ENCODE measurements at regions not wholly inside any gene's neighbourhood (a gene's known extent, or its start where the extent isn't known, plus 50 kb on each side); places are given as distances from the start of the nearest gene placed in this dataset.
"Not testable (repeated sequence)": the region's sequence is repeated elsewhere in the genome, so short reads cannot be mapped to it uniquely, and the experiment has no call there.

GRCh38 chr5:166624573-166624972, 1666.9 kb upstream of the WWC1 start:
- DNase-seq: no peak

- no peak for DNase-seq
Observed at GRCh38 chr5:166625210-166625865, 1666.1 kb upstream of the WWC1 start.

- DNase-seq: no peak
Observed at GRCh38 chr5:166637295-166637694, 1654.2 kb upstream of the WWC1 start.

GRCh38 chr5:166639151-166639550, 1652.3 kb upstream of the WWC1 start:
- DNase-seq: no peak

- not testable (repeated sequence) for DNase-seq
Observed at GRCh38 chr5:166640136-166640535, 1651.3 kb upstream of the WWC1 start.

- DNase-seq: no peak
Observed at GRCh38 chr5:166648736-166649135, 1642.7 kb upstream of the WWC1 start.

- DNase-seq: no peak
Observed at GRCh38 chr5:166649676-166650075, 1641.8 kb upstream of the WWC1 start.

GRCh38 chr5:166651234-166651633, 1640.2 kb upstream of the WWC1 start:
- DNase-seq: no peak

- no peak for DNase-seq
Observed at GRCh38 chr5:166671811-166672210, 1619.6 kb upstream of the WWC1 start.

GRCh38 chr5:166672431-166672830, 1619.0 kb upstream of the WWC1 start:
- DNase-seq: no peak

GRCh38 chr5:166677891-166678290, 1613.6 kb upstream of the WWC1 start:
- no peak for DNase-seq

- no peak for DNase-seq
Observed at GRCh38 chr5:166679331-166679730, 1612.1 kb upstream of the WWC1 start.

GRCh38 chr5:166695326-166695725, 1596.1 kb upstream of the WWC1 start:
- DNase-seq: no peak

GRCh38 chr5:166708291-166708690, 1583.2 kb upstream of the WWC1 start:
- DNase-seq: no peak

- no peak for DNase-seq
Observed at GRCh38 chr5:166709691-166710090, 1581.8 kb upstream of the WWC1 start.

- no peak for DNase-seq
Observed at GRCh38 chr5:166710271-166710670, 1581.2 kb upstream of the WWC1 start.

- DNase-seq: no peak
Observed at GRCh38 chr5:166712447-166713185, 1578.8 kb upstream of the WWC1 start.

GRCh38 chr5:166713295-166713694, 1578.2 kb upstream of the WWC1 start:
- no peak for DNase-seq

- DNase-seq: no peak
Observed at GRCh38 chr5:166716856-166717492, 1574.5 kb upstream of the WWC1 start.

- DNase-seq: no peak
Observed at GRCh38 chr5:166719991-166720390, 1571.5 kb upstream of the WWC1 start.

- DNase-seq: no peak
Observed at GRCh38 chr5:166722939-166723338, 1568.5 kb upstream of the WWC1 start.

- DNase-seq: no peak
Observed at GRCh38 chr5:166724284-166724683, 1567.2 kb upstream of the WWC1 start.

GRCh38 chr5:166725593-166725992, 1565.9 kb upstream of the WWC1 start:
- DNase-seq: no peak

GRCh38 chr5:166726406-166726805, 1565.0 kb upstream of the WWC1 start:
- DNase-seq: no peak
